ENCODE measurements at regions not wholly inside any gene's neighbourhood (a gene's known extent, or its start where the extent isn't known, plus 50 kb on each side); places are given as distances from the start of the nearest gene placed in this dataset.

- no peak overlapping the region for H3K27ac ChIP-seq
- H3K27me3 ChIP-seq (ENCODE audit: insufficient read depth, low read depth), result peaks cover 9% of the 10 kb centered on the region; the same call in 1 of the 2 replicates
- H3K36me3 ChIP-seq (ENCODE audit: low read depth), result no peaks in the 10 kb centered on the region
- no peaks in the 10 kb centered on the region for H3K9me2 ChIP-seq (ENCODE audit: insufficient read depth)
- TF ChIP-seq EZH2 (IDR thresholded peaks at IDR 0.05; ENCODE audit: low read depth) (no peak), CTCF (conservative IDR thresholded peaks at IDR 0.05) (no peak)
- intact Hi-C loops (cut with micrococcal nuclease; ENCODE audit: unreplicated experiment), result no loop called here
- no TSS peak for BruUV-seq (replicated peaks)
- no peaks in the 10 kb centered on the region for H3F3A ChIP-seq (ENCODE audit: insufficient read depth, low read depth)
- H3K4me2 ChIP-seq, result no peak overlapping the region
- H2AFZ ChIP-seq, result no peak overlapping the region
- no peaks in the 10 kb centered on the region for H3K4me1 ChIP-seq (replicated peaks; ENCODE audit: insufficient read depth)
- CTCF ChIA-PET, result no interaction called here
- no peak for DNase-seq
- H3K79me2 ChIP-seq (ENCODE audit: low read depth), result no peaks in the 10 kb centered on the region
- H3K4me3 ChIP-seq, result no peak overlapping the region
- POLR2A ChIA-PET (ENCODE audit: unreplicated experiment), result no interaction called here
- no peaks in the 10 kb centered on the region for H4K20me1 ChIP-seq (ENCODE audit: insufficient read depth)
- H3K9me3 ChIP-seq (ENCODE audit: insufficient read depth, low read depth), result no peaks in the 10 kb centered on the region
These were observed 465.7 kb downstream of the DTWD2 start for GRCh38 chr5:118522626-118523025.

- no TSS peak for BruUV-seq (replicated peaks)
These were observed 467.5 kb downstream of the DTWD2 start for GRCh38 chr5:118520771-118521415.

GRCh38 chr5:118519466-118519865 is 468.9 kb downstream of the DTWD2 start:
- Histone ChIP-seq H3K9me3 (ENCODE audit: insufficient read depth, low read depth) (no peaks in the 10 kb centered on the region), H3K4me1 (replicated peaks; ENCODE audit: insufficient read depth) (no peaks in the 10 kb centered on the region), H2AFZ (no peak overlapping the region), H3K9me2 (ENCODE audit: insufficient read depth) (no peaks in the 10 kb centered on the region), H3F3A (ENCODE audit: insufficient read depth, low read depth) (no peaks in the 10 kb centered on the region), H3K79me2 (ENCODE audit: low read depth) (no peaks in the 10 kb centered on the region), H3K36me3 (ENCODE audit: low read depth) (no peaks in the 10 kb centered on the region), H3K4me2 (no peak overlapping the region), H3K4me3 (no peak overlapping the region), H3K27ac (no peak overlapping the region), H4K20me1 (ENCODE audit: insufficient read depth) (no peaks in the 10 kb centered on the region), H3K27me3 (ENCODE audit: insufficient read depth, low read depth) (peaks cover 4% of the 10 kb centered on the region; the same call in 1 of the 2 replicates)
- no peak for TF ChIP-seq CTCF (conservative IDR thresholded peaks at IDR 0.05)
- TF ChIP-seq EZH2 (IDR thresholded peaks at IDR 0.05; ENCODE audit: low read depth), result no peak
- DNase-seq, result no peak
- ChIA-PET CTCF (no interaction called here), POLR2A (ENCODE audit: unreplicated experiment) (no interaction called here)
- BruUV-seq (replicated peaks), result no TSS peak
- intact Hi-C loops (cut with micrococcal nuclease; ENCODE audit: unreplicated experiment), result no loop called here

More at GRCh38 chr5:118520771-118521415, 467.5 kb downstream of the DTWD2 start:
- Histone ChIP-seq H3K9me2 (ENCODE audit: insufficient read depth) (no peaks in the 10 kb centered on the region), H3K4me2 (no peak overlapping the region), H4K20me1 (ENCODE audit: insufficient read depth) (no peaks in the 10 kb centered on the region), H3K4me1 (replicated peaks; ENCODE audit: insufficient read depth) (no peaks in the 10 kb centered on the region), H3K27ac (no peak overlapping the region), H3K36me3 (ENCODE audit: low read depth) (no peaks in the 10 kb centered on the region), H3K9me3 (ENCODE audit: insufficient read depth, low read depth) (no peaks in the 10 kb centered on the region), H3K27me3 (ENCODE audit: insufficient read depth, low read depth) (peaks cover 4% of the 10 kb centered on the region; the same call in 1 of the 2 replicates), H2AFZ (no peak overlapping the region), H3F3A (ENCODE audit: insufficient read depth, low read depth) (no peaks in the 10 kb centered on the region), H3K79me2 (ENCODE audit: low read depth) (no peaks in the 10 kb centered on the region), H3K4me3 (no peak overlapping the region)
- no peak for DNase-seq
- intact Hi-C loops (cut with micrococcal nuclease; ENCODE audit: unreplicated experiment), result no loop called here
- POLR2A ChIA-PET (ENCODE audit: unreplicated experiment), result no interaction called here
- no peak for TF ChIP-seq EZH2 (IDR thresholded peaks at IDR 0.05; ENCODE audit: low read depth)
- TF ChIP-seq CTCF (conservative IDR thresholded peaks at IDR 0.05), result no peak
- CTCF ChIA-PET, result no interaction called here
